H7 (cell line): ENCODE measurements at regions not wholly inside any gene's neighbourhood (a gene's known extent, or its start where the extent isn't known, plus 50 kb on each side); places are given as distances from the start of the nearest gene placed in this dataset.
A peak's percentile ranks its signal among the peaks of the same experiment; 100 is the strongest.

Experiments
- DNase-seq: peaks from one replicate; pipeline ENCODE4 v3.0.0; 2012
- H3K27me3 ChIP-seq: 2 replicates; pipeline ENCODE4 v1.6.0; 2011; ENCODE audit warnings: mild to moderate bottlenecking, low read length; ENCODE audit not compliant: control insufficient read depth, insufficient read depth
- H3K36me3 ChIP-seq: replicated peaks from 2 replicates; pipeline ENCODE4 v1.5.1; 2011; ENCODE audit warnings: low read length; ENCODE audit not compliant: control insufficient read depth, insufficient read depth
- H3K4me3 ChIP-seq: 2 replicates; pipeline ENCODE4 v1.5.1; 2011; ENCODE audit warnings: low read depth, mild to moderate bottlenecking, control low read depth, low read length, moderate library complexity; ENCODE audit not compliant: insufficient read depth

GRCh38 chr1:8203056-8203455 lies 114.9 kb upstream of the SLC45A1 start:
- H3K36me3 ChIP-seq, result no peaks in the 10 kb centered on the region
- H3K4me3 ChIP-seq, result no peak overlapping the region
- no peak for DNase-seq
- no peaks in the 10 kb centered on the region for H3K27me3 ChIP-seq

GRCh38 chr1:8202182-8202905 lies 115.6 kb upstream of the SLC45A1 start:
- H3K4me3 ChIP-seq, result no peak overlapping the region
- peak; percentile 79 for DNase-seq
- no peaks in the 10 kb centered on the region for H3K36me3 ChIP-seq
- no peaks in the 10 kb centered on the region for H3K27me3 ChIP-seq

GRCh38 chr1:8201331-8201861 lies 116.5 kb upstream of the SLC45A1 start:
- Histone ChIP-seq H3K36me3 (no peaks in the 10 kb centered on the region), H3K27me3 (no peaks in the 10 kb centered on the region), H3K4me3 (no peak overlapping the region)
- peak; percentile 73 for DNase-seq

- no peaks in the 10 kb centered on the region for H3K27me3 ChIP-seq
- no peaks in the 10 kb centered on the region for H3K36me3 ChIP-seq
- DNase-seq, result no peak
- no peak overlapping the region for H3K4me3 ChIP-seq
These were observed 117.4 kb upstream of the SLC45A1 start for GRCh38 chr1:8200317-8201115.

- Histone ChIP-seq H3K36me3 (no peaks in the 10 kb centered on the region), H3K4me3 (no peak overlapping the region), H3K27me3 (no peaks in the 10 kb centered on the region)
- no peak for DNase-seq
These were observed 119.4 kb upstream of the SLC45A1 start for GRCh38 chr1:8198522-8198921.

GRCh38 chr1:8197493-8198282 lies 120.2 kb upstream of the SLC45A1 start:
- no peaks in the 10 kb centered on the region for H3K27me3 ChIP-seq
- DNase-seq, result no peak
- H3K4me3 ChIP-seq, result no peak overlapping the region
- H3K36me3 ChIP-seq, result no peaks in the 10 kb centered on the region

GRCh38 chr1:8194481-8195227 lies 123.3 kb upstream of the SLC45A1 start:
- no peaks in the 10 kb centered on the region for H3K27me3 ChIP-seq
- DNase-seq, result no peak
- H3K36me3 ChIP-seq, result no peaks in the 10 kb centered on the region
- no peak overlapping the region for H3K4me3 ChIP-seq

- Histone ChIP-seq H3K4me3 (no peak overlapping the region), H3K27me3 (no peaks in the 10 kb centered on the region), H3K36me3 (no peaks in the 10 kb centered on the region)
- no peak for DNase-seq
These were observed 124.0 kb upstream of the SLC45A1 start for GRCh38 chr1:8193840-8194406.

- Histone ChIP-seq H3K4me3 (no peak overlapping the region), H3K27me3 (no peaks in the 10 kb centered on the region), H3K36me3 (no peaks in the 10 kb centered on the region)
- DNase-seq, result peak; percentile 18
These were observed 126.4 kb upstream of the SLC45A1 start for GRCh38 chr1:8191474-8191873.

GRCh38 chr1:8189931-8190483 lies 127.9 kb upstream of the SLC45A1 start:
- H3K27me3 ChIP-seq, result no peaks in the 10 kb centered on the region
- H3K4me3 ChIP-seq, result no peak overlapping the region
- DNase-seq, result peak; percentile 8
- no peaks in the 10 kb centered on the region for H3K36me3 ChIP-seq

GRCh38 chr1:8185400-8185799 lies 132.5 kb upstream of the SLC45A1 start:
- H3K4me3 ChIP-seq, result no peak overlapping the region
- DNase-seq, result no peak
- no peaks in the 10 kb centered on the region for H3K36me3 ChIP-seq
- no peaks in the 10 kb centered on the region for H3K27me3 ChIP-seq

GRCh38 chr1:8184301-8184700 lies 133.6 kb upstream of the SLC45A1 start:
- H3K27me3 ChIP-seq, result no peaks in the 10 kb centered on the region
- no peak for DNase-seq
- no peaks in the 10 kb centered on the region for H3K36me3 ChIP-seq
- no peak overlapping the region for H3K4me3 ChIP-seq

GRCh38 chr1:8182034-8182761 lies 135.7 kb upstream of the SLC45A1 start:
- Histone ChIP-seq H3K4me3 (no peak overlapping the region), H3K36me3 (no peaks in the 10 kb centered on the region)
- no peak for DNase-seq

More at GRCh38 chr1:8182034-8182761, 135.7 kb upstream of the SLC45A1 start:
- no peaks in the 10 kb centered on the region for H3K27me3 ChIP-seq
